Chondrocyte (in vitro differentiated cells): ENCODE measurements at regions not wholly inside any gene's neighbourhood (a gene's known extent, or its start where the extent isn't known, plus 50 kb on each side); places are given as distances from the start of the nearest gene placed in this dataset.

Experiments
- DNase-seq: peaks from one replicate; pipeline ENCODE4 v3.0.0; 2021; ENCODE audit warnings: mixed read lengths, low spot score
- H3K27ac Mint-ChIP-seq: one replicate; pipeline ENCODE4 v1.8.0; 2021; ENCODE audit warnings: mild to moderate bottlenecking, moderate library complexity, mixed read lengths; ENCODE audit not compliant: unreplicated experiment
- H3K27me3 Mint-ChIP-seq: 2 replicates; pipeline ENCODE4 v1.8.0; 2021; ENCODE audit warnings: low read depth, mixed read lengths
- H3K36me3 Mint-ChIP-seq: 2 replicates; pipeline ENCODE4 v1.8.0; 2021; ENCODE audit warnings: low read depth, mixed read lengths
- H3K4me1 Mint-ChIP-seq: 2 replicates; pipeline ENCODE4 v1.8.0; 2021; ENCODE audit warnings: low read depth, mild to moderate bottlenecking, mixed read lengths
- H3K4me3 Mint-ChIP-seq: one replicate; pipeline ENCODE4 v1.8.0; 2021; ENCODE audit warnings: mild to moderate bottlenecking, moderate library complexity, mixed read lengths; ENCODE audit not compliant: unreplicated experiment
- H3K9me3 Mint-ChIP-seq: 2 replicates; pipeline ENCODE4 v1.8.0; 2021; ENCODE audit warnings: low read depth, mixed read lengths
- TF ChIP-seq, protein P1 (sequence below): fragments of 200-600 bp; sonication (generic); IDR thresholded peaks from 2 replicates; pipeline ENCODE4 v1.5.0; 2021; ENCODE audit warnings: antibody characterized with exemption, mild to moderate bottlenecking, moderate library complexity

DNA sequence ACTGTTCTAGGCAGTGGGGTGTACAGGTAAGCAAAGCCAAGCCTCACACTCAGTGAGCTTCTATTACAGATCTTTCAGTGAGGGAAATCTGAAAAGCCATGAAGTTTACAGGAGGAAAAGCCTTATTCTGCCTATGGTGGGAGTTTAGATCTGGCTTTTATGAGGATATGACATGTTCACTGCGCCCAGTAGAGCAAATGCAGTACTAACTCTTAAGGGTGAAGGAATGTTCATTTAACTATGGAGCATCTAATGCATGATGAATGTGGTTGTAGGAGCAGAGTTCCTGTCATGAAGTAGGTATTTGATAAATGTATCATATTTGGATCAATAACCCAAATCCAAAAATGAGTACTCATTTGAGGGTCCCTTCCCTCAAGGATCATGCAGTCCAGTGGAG lies 230.2 kb upstream of the PAPPA start:
- TF ChIP-seq, protein P1, sequence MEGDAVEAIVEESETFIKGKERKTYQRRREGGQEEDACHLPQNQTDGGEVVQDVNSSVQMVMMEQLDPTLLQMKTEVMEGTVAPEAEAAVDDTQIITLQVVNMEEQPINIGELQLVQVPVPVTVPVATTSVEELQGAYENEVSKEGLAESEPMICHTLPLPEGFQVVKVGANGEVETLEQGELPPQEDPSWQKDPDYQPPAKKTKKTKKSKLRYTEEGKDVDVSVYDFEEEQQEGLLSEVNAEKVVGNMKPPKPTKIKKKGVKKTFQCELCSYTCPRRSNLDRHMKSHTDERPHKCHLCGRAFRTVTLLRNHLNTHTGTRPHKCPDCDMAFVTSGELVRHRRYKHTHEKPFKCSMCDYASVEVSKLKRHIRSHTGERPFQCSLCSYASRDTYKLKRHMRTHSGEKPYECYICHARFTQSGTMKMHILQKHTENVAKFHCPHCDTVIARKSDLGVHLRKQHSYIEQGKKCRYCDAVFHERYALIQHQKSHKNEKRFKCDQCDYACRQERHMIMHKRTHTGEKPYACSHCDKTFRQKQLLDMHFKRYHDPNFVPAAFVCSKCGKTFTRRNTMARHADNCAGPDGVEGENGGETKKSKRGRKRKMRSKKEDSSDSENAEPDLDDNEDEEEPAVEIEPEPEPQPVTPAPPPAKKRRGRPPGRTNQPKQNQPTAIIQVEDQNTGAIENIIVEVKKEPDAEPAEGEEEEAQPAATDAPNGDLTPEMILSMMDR: no peak
- no peak overlapping the region for H3K27ac Mint-ChIP-seq
- no peaks in the 10 kb centered on the region for H3K9me3 Mint-ChIP-seq
- no peaks in the 10 kb centered on the region for H3K36me3 Mint-ChIP-seq
- H3K4me3 Mint-ChIP-seq: no peak overlapping the region
- no peaks in the 10 kb centered on the region for H3K27me3 Mint-ChIP-seq
- no peak for DNase-seq
- peaks cover 11% of the 10 kb centered on the region for H3K4me1 Mint-ChIP-seq

DNA sequence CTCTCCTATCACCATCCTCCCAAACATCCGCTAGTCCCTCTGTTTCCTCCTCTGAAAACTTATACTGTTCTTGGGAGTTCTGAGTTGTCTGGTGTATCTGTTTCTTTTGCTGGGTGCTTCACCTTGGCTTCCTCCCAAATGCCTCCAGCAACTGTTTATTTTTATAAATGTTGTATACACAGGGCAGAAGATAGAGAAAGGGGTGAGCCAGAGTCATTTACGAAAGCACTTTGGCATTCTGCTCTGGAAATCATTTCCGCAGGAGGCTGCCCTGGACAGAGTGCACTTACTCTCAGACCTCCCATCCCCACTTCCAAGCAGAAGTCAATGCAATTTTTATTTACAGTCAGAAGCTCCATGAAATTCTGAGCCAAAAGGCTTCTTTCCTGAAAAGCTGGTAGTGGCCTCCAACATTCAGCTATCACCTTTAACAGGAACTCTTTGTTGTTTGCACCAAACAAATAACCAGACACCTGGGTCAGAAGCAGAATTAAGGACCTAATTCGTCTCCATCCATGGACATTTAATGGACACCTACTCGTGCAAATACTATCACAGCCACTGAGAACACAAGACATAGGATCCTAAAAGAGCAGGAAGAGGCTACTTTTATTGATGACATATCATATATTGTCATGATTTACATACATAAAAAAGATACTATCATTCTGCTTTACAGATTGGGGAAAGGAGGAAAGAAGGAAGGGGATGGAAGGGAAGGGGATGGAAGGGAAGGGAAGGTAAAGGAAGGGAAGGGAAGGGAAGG lies 229.5 kb upstream of the PAPPA start:
- Mint-ChIP-seq H3K4me1 (peaks cover 11% of the 10 kb centered on the region), H3K27me3 (no peaks in the 10 kb centered on the region), H3K4me3 (no peak overlapping the region), H3K9me3 (no peaks in the 10 kb centered on the region), H3K36me3 (no peaks in the 10 kb centered on the region), H3K27ac (peak overlapping the region; percentile 80)
- no peak for DNase-seq
- TF ChIP-seq, protein P1: no peak

DNA sequence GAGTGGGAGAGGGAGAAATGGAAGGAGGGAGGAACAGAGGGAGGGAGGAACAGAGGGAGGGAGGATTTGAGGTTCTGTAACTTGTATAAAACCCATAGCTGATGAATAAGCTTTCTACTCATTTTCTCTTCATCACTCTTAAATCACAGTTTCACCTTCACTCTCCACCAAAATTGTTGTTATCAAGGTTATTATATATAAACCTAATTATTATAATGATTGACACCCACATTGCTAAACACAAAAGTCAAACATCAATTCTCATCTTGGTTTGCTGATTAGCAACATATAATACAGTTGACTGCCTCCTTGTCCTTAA lies 229.0 kb upstream of the PAPPA start:
- H3K4me1 Mint-ChIP-seq: peaks cover 11% of the 10 kb centered on the region
- no peak overlapping the region for H3K4me3 Mint-ChIP-seq
- no peaks in the 10 kb centered on the region for H3K36me3 Mint-ChIP-seq
- H3K27ac Mint-ChIP-seq: no peak overlapping the region
- no peaks in the 10 kb centered on the region for H3K27me3 Mint-ChIP-seq
- DNase-seq: no peak
- no peaks in the 10 kb centered on the region for H3K9me3 Mint-ChIP-seq
- TF ChIP-seq, protein P1: no peak

DNA sequence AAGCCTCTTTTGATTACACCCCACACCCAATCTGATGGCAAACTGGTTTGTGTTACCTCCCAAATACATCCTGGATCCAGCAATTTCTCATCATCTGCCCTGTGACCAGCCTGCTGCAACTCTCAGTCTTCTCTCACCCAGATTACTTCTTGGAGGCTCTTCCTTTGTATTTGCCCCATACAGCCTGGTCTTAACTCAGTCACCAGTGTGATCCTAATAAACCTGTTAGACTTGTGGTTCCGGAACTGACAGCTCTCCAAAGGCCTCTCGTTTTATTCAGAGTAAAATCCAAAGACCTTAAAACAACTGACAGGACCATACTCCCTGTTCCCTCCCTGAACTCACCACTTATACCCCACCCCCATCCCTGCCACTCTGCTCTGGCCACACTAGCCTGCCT lies 228.2 kb upstream of the PAPPA start:
- Mint-ChIP-seq H3K4me3 (no peak overlapping the region), H3K27ac (no peak overlapping the region), H3K9me3 (no peaks in the 10 kb centered on the region), H3K4me1 (peaks cover 11% of the 10 kb centered on the region), H3K36me3 (no peaks in the 10 kb centered on the region), H3K27me3 (no peaks in the 10 kb centered on the region)
- no peak for DNase-seq
- TF ChIP-seq, protein P1: no peak

DNA sequence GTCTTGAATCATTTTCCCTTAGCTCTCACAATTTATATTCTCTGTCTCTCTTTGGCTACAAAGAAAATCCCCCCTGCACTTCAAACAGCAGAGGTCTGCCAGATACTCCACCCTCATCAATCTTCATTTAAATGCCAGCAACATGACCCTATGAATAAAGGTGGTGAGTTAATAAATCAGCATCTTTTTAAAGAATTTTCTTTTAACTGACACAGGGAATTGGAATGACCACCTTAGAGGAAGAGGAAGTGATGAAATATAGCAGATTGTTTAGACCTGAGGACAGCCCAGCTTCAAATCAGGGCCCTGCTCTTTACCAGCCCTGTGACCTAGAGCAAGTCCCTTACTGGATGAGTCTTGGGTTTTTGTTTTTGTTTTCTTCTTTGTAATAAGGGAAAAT lies 223.1 kb upstream of the PAPPA start:
- no peak overlapping the region for H3K27ac Mint-ChIP-seq
- DNase-seq: no peak
- no peaks in the 10 kb centered on the region for H3K27me3 Mint-ChIP-seq
- TF ChIP-seq, protein P1: no peak
- peaks cover 3% of the 10 kb centered on the region for H3K9me3 Mint-ChIP-seq
- H3K4me1 Mint-ChIP-seq: no peaks in the 10 kb centered on the region
- H3K4me3 Mint-ChIP-seq: no peak overlapping the region
- H3K36me3 Mint-ChIP-seq: peaks cover 2% of the 10 kb centered on the region
